Skeletal muscle satellite cell (primary cell): ENCODE measurements at regions not wholly inside any gene's neighbourhood (a gene's known extent, or its start where the extent isn't known, plus 50 kb on each side); places are given as distances from the start of the nearest gene placed in this dataset.

ENCODE experiments used
- H3K27me3 ChIP-seq: 2 replicates; pipeline ENCODE4 v1.7.0; 2013; ENCODE audit warnings: low read length; ENCODE audit not compliant: control insufficient read depth, insufficient read depth
- H3K36me3 ChIP-seq: 2 replicates; pipeline ENCODE4 v1.7.0; 2013; ENCODE audit warnings: mild to moderate bottlenecking, control low read depth, low read length; ENCODE audit not compliant: insufficient read depth
- H3K4me1 ChIP-seq: 2 replicates; pipeline ENCODE4 v1.7.0; 2013; ENCODE audit warnings: low read length; ENCODE audit not compliant: control insufficient read depth, insufficient read depth
- H3K4me2 ChIP-seq: 2 replicates; pipeline ENCODE4 v1.7.0; 2013; ENCODE audit warnings: mild to moderate bottlenecking, low read length
- H3K4me3 ChIP-seq: 2 replicates; pipeline ENCODE4 v1.7.0; 2013; ENCODE audit warnings: low read length
- H3K9ac ChIP-seq: 2 replicates; pipeline ENCODE4 v1.7.0; 2013; ENCODE audit warnings: mild to moderate bottlenecking, low read depth, low read length, moderate library complexity
- H3K9me3 ChIP-seq: replicated peaks from 2 replicates; pipeline ENCODE4 v1.7.0; 2013; ENCODE audit warnings: mild to moderate bottlenecking, control low read depth, low read length

GRCh38 chr4:23332313-23332712 lies 557.5 kb downstream of the PPARGC1A start:
- Histone ChIP-seq H3K4me2 (no peak overlapping the region), H3K27me3 (no peaks in the 10 kb centered on the region), H3K4me1 (peaks cover 16% of the 10 kb centered on the region), H3K4me3 (no peak overlapping the region), H3K36me3 (no peaks in the 10 kb centered on the region), H3K9ac (no peak overlapping the region), H3K9me3 (no peaks in the 10 kb centered on the region)

DNA sequence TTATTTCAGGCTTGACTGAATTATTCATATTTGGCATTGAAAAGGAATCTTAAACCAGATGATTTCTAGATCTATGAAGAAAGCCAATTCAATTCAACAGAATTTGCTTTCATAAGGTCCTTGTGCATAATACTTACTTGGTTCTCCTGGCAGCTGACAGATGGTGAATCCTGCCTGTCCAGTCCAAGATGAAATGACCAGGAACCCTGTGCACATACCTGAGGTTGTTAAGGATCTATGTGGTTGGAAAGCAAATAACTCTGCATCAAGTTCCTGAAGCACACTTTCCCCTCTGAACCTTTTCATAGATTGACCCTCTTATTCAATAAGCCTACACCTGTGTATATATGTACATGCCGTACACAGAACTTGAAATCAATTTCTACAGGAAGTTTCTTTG lies 562.7 kb downstream of the PPARGC1A start:
- Histone ChIP-seq H3K9ac (no peak overlapping the region), H3K4me1 (peaks cover 8% of the 10 kb centered on the region), H3K27me3 (no peaks in the 10 kb centered on the region), H3K4me2 (no peak overlapping the region), H3K36me3 (no peaks in the 10 kb centered on the region), H3K9me3 (no peaks in the 10 kb centered on the region), H3K4me3 (no peak overlapping the region)

DNA sequence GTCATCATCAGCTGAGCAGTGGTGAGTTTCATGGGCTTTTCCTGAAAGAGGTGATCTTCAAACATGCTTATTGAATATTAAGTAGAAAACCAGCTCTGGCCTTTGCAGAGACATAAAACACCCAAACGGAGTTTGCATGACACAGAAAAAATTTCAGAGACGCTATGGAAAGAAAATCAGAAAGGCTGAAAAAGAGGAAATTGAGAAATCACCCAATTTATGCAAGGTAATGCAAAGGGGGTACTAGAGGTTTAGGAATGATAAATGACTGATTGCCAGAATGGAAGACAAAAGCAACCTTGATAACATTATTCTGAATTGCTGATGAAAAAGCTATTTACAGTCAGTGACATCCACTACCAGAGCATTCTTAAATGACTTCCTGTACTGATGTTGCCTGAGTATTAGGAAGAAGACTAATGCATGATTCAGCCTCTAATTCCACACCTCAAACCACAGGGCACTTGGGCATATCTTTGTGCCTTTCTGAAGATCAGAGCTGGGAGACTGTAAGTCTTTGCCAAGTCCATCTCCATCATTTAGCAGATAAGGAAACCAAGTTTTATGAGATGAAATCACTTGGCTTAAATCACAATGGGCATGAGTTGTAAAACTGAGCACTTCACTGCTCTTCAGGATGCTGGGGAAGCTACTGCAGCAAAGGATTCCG lies 565.7 kb downstream of the PPARGC1A start:
- Histone ChIP-seq H3K9me3 (no peaks in the 10 kb centered on the region), H3K36me3 (no peaks in the 10 kb centered on the region), H3K4me1 (peaks cover 8% of the 10 kb centered on the region), H3K9ac (no peak overlapping the region), H3K27me3 (no peaks in the 10 kb centered on the region), H3K4me2 (no peak overlapping the region), H3K4me3 (no peak overlapping the region)

DNA sequence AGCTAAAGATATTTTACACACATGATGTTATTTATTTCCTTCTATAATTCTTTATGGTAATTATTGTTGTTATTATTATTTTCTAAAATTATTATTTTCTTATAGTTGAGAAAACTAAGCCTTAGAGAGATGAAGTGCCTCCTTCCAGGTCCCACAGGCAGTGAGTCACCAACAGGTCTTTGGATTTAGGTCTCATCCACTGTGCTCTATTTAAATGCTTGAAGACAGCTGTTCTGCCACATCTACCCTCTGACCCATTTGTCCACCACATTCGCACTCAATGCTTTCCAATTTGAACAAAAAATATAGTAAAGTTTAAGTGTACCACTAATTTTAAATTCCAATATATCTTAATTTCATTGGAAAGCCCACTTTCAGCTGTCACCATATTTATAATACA lies 566.4 kb downstream of the PPARGC1A start:
- Histone ChIP-seq H3K4me3 (no peak overlapping the region), H3K27me3 (no peaks in the 10 kb centered on the region), H3K36me3 (no peaks in the 10 kb centered on the region), H3K9me3 (no peaks in the 10 kb centered on the region), H3K4me2 (no peak overlapping the region), H3K4me1 (peaks cover 8% of the 10 kb centered on the region), H3K9ac (no peak overlapping the region)

- Histone ChIP-seq H3K36me3 (no peaks in the 10 kb centered on the region), H3K9ac (no peak overlapping the region), H3K9me3 (no peaks in the 10 kb centered on the region), H3K4me2 (no peak overlapping the region), H3K4me3 (no peak overlapping the region), H3K4me1 (peaks cover 8% of the 10 kb centered on the region), H3K27me3 (no peaks in the 10 kb centered on the region)
These were observed 567.1 kb downstream of the PPARGC1A start for GRCh38 chr4:23322732-23323131.

DNA sequence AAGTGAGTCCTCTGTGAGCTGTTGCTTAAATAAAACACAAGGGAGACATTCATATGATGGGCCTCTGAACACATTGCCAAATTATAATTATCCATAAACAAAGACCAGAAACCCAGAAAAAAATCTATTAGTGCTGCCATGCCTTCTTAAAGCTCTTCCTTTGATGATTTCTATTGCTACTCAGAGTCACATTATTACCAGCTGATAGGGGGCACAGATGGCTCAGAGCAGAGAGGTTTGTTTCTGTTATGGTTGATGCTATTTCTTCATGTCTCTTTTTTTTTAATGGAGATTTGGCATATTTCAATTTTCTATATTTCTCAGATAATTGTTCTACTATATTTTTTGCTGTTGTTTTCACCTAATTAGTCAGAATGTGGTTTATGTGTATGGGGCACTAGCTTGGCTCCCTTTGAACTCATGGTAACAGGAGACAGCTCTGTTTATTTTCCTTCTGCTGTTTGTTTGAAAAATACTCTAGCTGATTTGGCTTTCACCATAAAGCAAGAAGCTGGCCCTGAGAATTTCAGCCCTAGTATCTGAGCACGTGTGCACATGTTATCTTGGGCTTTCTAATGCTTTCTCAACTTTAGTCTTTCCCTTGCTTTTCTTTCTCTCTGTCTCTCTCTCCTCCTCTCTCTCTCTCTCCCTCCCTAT lies 568.8 kb downstream of the PPARGC1A start:
- Histone ChIP-seq H3K4me1 (peaks cover 8% of the 10 kb centered on the region), H3K27me3 (no peaks in the 10 kb centered on the region), H3K4me2 (no peak overlapping the region), H3K4me3 (no peak overlapping the region), H3K9me3 (no peaks in the 10 kb centered on the region), H3K9ac (no peak overlapping the region), H3K36me3 (no peaks in the 10 kb centered on the region)

DNA sequence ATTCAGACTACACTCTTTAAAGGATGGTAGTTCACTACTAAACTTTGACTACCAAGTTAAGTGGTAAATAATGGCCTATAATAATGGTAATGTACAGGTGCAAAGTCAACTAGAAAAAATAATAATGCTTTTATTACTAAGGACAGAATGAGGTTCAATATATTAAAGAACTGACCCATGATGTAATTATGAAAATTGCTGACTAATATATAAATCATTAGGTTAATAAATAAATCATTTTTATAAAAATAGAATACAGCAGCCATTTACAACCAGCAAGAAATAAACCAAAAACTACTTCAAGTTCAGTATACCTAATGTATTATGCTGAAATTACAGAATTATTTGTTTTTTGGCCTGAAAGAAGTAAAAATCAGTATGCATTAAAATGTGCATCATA lies 577.2 kb downstream of the PPARGC1A start:
- H3K9me3 ChIP-seq: no peaks in the 10 kb centered on the region
- no peaks in the 10 kb centered on the region for H3K27me3 ChIP-seq
- no peaks in the 10 kb centered on the region for H3K4me1 ChIP-seq
- H3K4me2 ChIP-seq: no peak overlapping the region
- H3K4me3 ChIP-seq: no peak overlapping the region
- H3K9ac ChIP-seq: no peak overlapping the region
- H3K36me3 ChIP-seq: no peaks in the 10 kb centered on the region

GRCh38 chr4:23311983-23312382 lies 577.9 kb downstream of the PPARGC1A start:
- Histone ChIP-seq H3K4me1 (no peaks in the 10 kb centered on the region), H3K27me3 (no peaks in the 10 kb centered on the region), H3K4me2 (no peak overlapping the region), H3K4me3 (no peak overlapping the region), H3K36me3 (no peaks in the 10 kb centered on the region), H3K9me3 (no peaks in the 10 kb centered on the region), H3K9ac (no peak overlapping the region)

DNA sequence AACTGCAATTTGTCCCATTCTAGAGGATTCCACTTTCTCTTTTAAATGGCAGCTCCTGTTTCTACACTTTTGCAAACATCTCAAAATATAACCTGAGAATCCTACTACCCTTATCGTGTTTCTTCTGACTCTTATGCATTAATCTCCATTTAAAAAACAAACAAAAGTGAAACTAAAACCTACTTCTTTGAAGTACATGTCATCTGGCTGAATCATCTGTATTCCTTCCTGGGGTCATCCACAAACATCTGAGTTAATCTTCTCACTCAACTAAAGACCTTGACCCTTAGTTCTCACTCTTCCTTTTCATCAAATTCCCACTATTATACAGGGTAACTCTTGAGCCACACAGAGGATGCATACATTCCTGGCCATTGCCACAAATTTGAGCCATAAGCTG lies 584.8 kb downstream of the PPARGC1A start:
- Histone ChIP-seq H3K27me3 (no peaks in the 10 kb centered on the region), H3K9ac (no peak overlapping the region), H3K4me3 (no peak overlapping the region), H3K4me2 (no peak overlapping the region), H3K4me1 (peaks cover 7% of the 10 kb centered on the region), H3K9me3 (no peaks in the 10 kb centered on the region), H3K36me3 (no peaks in the 10 kb centered on the region)

- H3K27me3 ChIP-seq: no peaks in the 10 kb centered on the region
- no peak overlapping the region for H3K4me2 ChIP-seq
- H3K9ac ChIP-seq: no peak overlapping the region
- no peaks in the 10 kb centered on the region for H3K36me3 ChIP-seq
- H3K4me1 ChIP-seq: no peaks in the 10 kb centered on the region
- H3K9me3 ChIP-seq: no peaks in the 10 kb centered on the region
- H3K4me3 ChIP-seq: no peak overlapping the region
These were observed 591.5 kb downstream of the PPARGC1A start for GRCh38 chr4:23298371-23298770.

GRCh38 chr4:23297327-23297726 lies 592.5 kb downstream of the PPARGC1A start:
- Histone ChIP-seq H3K4me1 (no peaks in the 10 kb centered on the region), H3K9ac (no peak overlapping the region), H3K27me3 (no peaks in the 10 kb centered on the region), H3K4me3 (no peak overlapping the region), H3K4me2 (no peak overlapping the region), H3K9me3 (no peaks in the 10 kb centered on the region), H3K36me3 (no peaks in the 10 kb centered on the region)

GRCh38 chr4:23291139-23291538 lies 598.4 kb downstream of the GBA3 start:
- no peak overlapping the region for H3K4me3 ChIP-seq
- no peaks in the 10 kb centered on the region for H3K9me3 ChIP-seq
- H3K36me3 ChIP-seq: no peaks in the 10 kb centered on the region
- no peak overlapping the region for H3K4me2 ChIP-seq
- H3K27me3 ChIP-seq: no peaks in the 10 kb centered on the region
- no peaks in the 10 kb centered on the region for H3K4me1 ChIP-seq
- H3K9ac ChIP-seq: no peak overlapping the region
